Fibroblast of skin of right biceps (primary cell): ENCODE measurements at regions not wholly inside any gene's neighbourhood (a gene's known extent, or its start where the extent isn't known, plus 50 kb on each side); places are given as distances from the start of the nearest gene placed in this dataset.
"Not testable (repeated sequence)": the region's sequence is repeated elsewhere in the genome, so short reads cannot be mapped to it uniquely, and the experiment has no call there.

Experiments
- DNase-seq: peaks from one replicate; pipeline ENCODE4 v3.0.0-alpha.2; 2013

GRCh38 chr21:17386498-17386897, 126.3 kb upstream of the CXADR start:
- no peak for DNase-seq

- peak; percentile 58 for DNase-seq
Measured at GRCh38 chr21:17387030-17387617, 125.7 kb upstream of the CXADR start.

- DNase-seq: no peak
Measured at GRCh38 chr21:17388226-17388625, 124.6 kb upstream of the CXADR start.

- no peak for DNase-seq
Measured at GRCh38 chr21:17389311-17389710, 123.5 kb upstream of the CXADR start.

- no peak for DNase-seq
Measured at GRCh38 chr21:17390569-17390968, 122.3 kb upstream of the CXADR start.

- no peak for DNase-seq
Measured at GRCh38 chr21:17391811-17392340, 121.0 kb upstream of the CXADR start.

GRCh38 chr21:17393413-17393812, 119.4 kb upstream of the CXADR start:
- no peak for DNase-seq

- DNase-seq: no peak
Measured at GRCh38 chr21:17396948-17397347, 115.9 kb upstream of the CXADR start.

GRCh38 chr21:17397703-17398102, 115.1 kb upstream of the CXADR start:
- no peak for DNase-seq

GRCh38 chr21:17398954-17399353, 113.9 kb upstream of the CXADR start:
- not testable (repeated sequence) for DNase-seq

- DNase-seq: peak; percentile 2
Measured at GRCh38 chr21:17402937-17403336, 109.9 kb upstream of the CXADR start.

- DNase-seq: no peak
Measured at GRCh38 chr21:17406202-17406601, 106.6 kb upstream of the CXADR start.

- DNase-seq: no peak
Measured at GRCh38 chr21:17414766-17415165, 98.1 kb upstream of the CXADR start.

GRCh38 chr21:17416139-17416538, 96.7 kb upstream of the CXADR start:
- DNase-seq: no peak

GRCh38 chr21:17422931-17423330, 89.9 kb upstream of the CXADR start:
- no peak for DNase-seq

- DNase-seq: no peak
Measured at GRCh38 chr21:17427157-17427556, 85.7 kb upstream of the CXADR start.

- DNase-seq: no peak
Measured at GRCh38 chr21:17427831-17428483, 84.9 kb upstream of the CXADR start.

- no peak for DNase-seq
Measured at GRCh38 chr21:17428484-17428869, 84.4 kb upstream of the CXADR start.

- DNase-seq: no peak
Measured at GRCh38 chr21:17428980-17429379, 83.9 kb upstream of the CXADR start.

- no peak for DNase-seq
Measured at GRCh38 chr21:17429936-17430335, 82.9 kb upstream of the CXADR start.

- DNase-seq: no peak
Measured at GRCh38 chr21:17432732-17433057, 80.1 kb upstream of the CXADR start.

- DNase-seq: no peak
Measured at GRCh38 chr21:17433730-17434129, 79.1 kb upstream of the CXADR start.

GRCh38 chr21:17435565-17436543, 77.0 kb upstream of the CXADR start:
- no peak for DNase-seq

- DNase-seq: no peak
Measured at GRCh38 chr21:17436626-17437111, 76.2 kb upstream of the CXADR start.
